AG04450 (cell line): ENCODE measurements at regions not wholly inside any gene's neighbourhood (a gene's known extent, or its start where the extent isn't known, plus 50 kb on each side); places are given as distances from the start of the nearest gene placed in this dataset.
"Not testable (repeated sequence)": the region's sequence is repeated elsewhere in the genome, so short reads cannot be mapped to it uniquely, and the experiment has no call there.

Source experiments
- CTCF ChIA-PET: fragments of 300-600, 350-600 bp; formaldehyde crosslinking; extraction: SDS; loops from one replicate; lab custom pipeline; 2022; ENCODE audit warnings: antibody characterized with exemption, inconsistent platforms; lab: Charles Lee
- POLR2A ChIA-PET: fragments of 350-600 bp; formaldehyde crosslinking; extraction: SDS; loops from one replicate; lab custom pipeline; 2021; ENCODE audit warnings: antibody characterized with exemption, inconsistent platforms; lab: Yijun Ruan, JAX
- DNase-seq: peaks from one replicate; pipeline ENCODE4 v3.0.0-alpha.2; 2011; ENCODE audit warnings: low read depth, low spot score
- H3K27ac ChIP-seq: one replicate; pipeline ENCODE4 v1.5.1; 2012; ENCODE audit warnings: low read depth, low read length, control low read depth
- H3K27me3 ChIP-seq: one replicate; pipeline ENCODE4 v1.6.0; 2012; ENCODE audit warnings: low read length; ENCODE audit not compliant: control insufficient read depth, insufficient read depth
- H3K4me3 ChIP-seq: 2 replicates; pipeline ENCODE4 v1.5.1; 2011; ENCODE audit warnings: mild to moderate bottlenecking, low read depth, low read length, control low read depth
- H3K9me3 ChIP-seq: 2 replicates; pipeline ENCODE4 v1.5.1; 2012; ENCODE audit warnings: low read length; ENCODE audit not compliant: control insufficient read depth, insufficient read depth
- TF ChIP-seq, protein P1 (sequence below): IDR thresholded peaks from 2 replicates; pipeline ENCODE4 v1.5.1; 2011; ENCODE audit warnings: low read depth, low read length, control low read depth, inconsistent platforms

DNA sequence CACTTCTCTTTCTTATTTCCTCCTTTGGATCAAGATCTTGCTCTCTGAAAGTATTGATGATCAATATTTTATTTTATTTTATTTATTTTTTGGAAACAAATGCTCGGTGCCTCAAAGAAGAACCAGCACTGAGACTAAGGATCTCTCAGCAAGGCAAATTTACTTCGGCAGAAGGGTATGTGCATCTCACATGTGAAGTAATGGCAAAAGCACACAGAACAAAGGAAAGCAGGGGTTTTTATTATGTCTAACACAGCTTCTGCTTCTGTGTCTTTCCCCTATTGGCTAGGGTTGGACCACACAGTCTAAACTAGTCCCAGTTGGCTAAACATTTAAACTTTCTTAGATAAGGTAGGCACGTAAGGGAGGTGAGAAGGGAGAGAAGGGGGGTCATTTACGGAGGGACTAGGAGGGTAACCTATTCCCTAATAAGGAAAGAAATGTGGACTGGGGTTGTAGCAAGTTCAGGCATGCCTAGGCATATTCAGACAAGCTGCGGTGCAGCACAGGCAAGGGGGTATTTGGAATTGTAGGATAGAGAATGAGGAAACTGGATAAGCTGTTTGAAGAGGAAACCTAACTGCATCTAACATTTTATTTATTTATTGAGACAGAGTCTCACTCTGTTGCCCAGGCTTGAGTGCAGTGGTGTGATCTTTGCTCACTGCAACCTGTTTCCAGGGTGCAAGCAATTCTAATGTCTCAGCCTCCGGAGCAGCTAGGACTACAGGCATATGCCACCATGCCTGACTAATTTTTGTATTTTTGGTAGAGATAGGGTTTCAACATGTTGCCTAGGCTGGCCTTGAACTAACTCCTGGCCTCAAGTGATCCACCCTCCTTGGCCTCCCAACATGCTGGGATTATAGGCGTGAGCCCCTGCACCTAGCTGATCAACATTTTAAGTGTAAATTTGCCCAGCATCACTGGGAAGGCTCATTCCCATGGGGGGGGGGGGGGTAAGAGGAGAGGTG, 90.0 kb upstream of the EIF5 start:
- TF ChIP-seq, protein P1, sequence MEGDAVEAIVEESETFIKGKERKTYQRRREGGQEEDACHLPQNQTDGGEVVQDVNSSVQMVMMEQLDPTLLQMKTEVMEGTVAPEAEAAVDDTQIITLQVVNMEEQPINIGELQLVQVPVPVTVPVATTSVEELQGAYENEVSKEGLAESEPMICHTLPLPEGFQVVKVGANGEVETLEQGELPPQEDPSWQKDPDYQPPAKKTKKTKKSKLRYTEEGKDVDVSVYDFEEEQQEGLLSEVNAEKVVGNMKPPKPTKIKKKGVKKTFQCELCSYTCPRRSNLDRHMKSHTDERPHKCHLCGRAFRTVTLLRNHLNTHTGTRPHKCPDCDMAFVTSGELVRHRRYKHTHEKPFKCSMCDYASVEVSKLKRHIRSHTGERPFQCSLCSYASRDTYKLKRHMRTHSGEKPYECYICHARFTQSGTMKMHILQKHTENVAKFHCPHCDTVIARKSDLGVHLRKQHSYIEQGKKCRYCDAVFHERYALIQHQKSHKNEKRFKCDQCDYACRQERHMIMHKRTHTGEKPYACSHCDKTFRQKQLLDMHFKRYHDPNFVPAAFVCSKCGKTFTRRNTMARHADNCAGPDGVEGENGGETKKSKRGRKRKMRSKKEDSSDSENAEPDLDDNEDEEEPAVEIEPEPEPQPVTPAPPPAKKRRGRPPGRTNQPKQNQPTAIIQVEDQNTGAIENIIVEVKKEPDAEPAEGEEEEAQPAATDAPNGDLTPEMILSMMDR = no peak
- POLR2A ChIA-PET = interaction anchor here (0.7 kb wide), 1 partner anchor 188 kb away, joined by 10 read pairs; no protein-coding TSS in a partner anchor
- no peak for DNase-seq

DNA sequence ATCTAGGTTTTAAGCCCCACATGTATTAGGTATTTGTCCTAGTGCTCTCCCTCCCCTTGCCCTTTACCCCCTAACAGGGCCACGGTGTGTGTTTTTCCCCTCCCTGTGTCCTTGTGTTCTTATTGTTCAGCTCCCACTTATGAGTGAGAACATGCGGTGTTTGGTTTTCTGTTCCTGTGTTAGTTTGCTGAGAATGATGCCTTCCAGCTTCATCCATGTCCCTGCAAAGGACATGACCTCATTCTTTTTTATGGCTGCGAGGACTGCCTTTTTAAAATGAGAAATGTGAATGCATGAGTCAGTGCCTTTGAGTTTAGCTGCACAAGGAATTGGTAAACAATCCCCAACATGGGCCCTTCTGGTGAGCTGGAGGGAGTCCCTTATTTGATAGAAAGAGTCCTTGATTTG, 88.4 kb upstream of the EIF5 start:
- not testable (repeated sequence) for H3K27ac ChIP-seq, H3K9me3 ChIP-seq, DNase-seq, H3K27me3 ChIP-seq, H3K4me3 ChIP-seq
- CTCF ChIA-PET = interaction anchor here (0.9 to 1.2 kb wide), 2 partner anchors 141 to 171 kb away, joined by 3 read pairs; no protein-coding TSS in a partner anchor
- POLR2A ChIA-PET = interaction anchor here (0.5 kb wide), 1 partner anchor 435 kb away, joined by 7 read pairs; no protein-coding TSS in a partner anchor

More for the DNA sequence above, 90.0 kb upstream of the EIF5 start:
- CTCF ChIA-PET = no interaction called here
- Histone ChIP-seq H3K27ac (no peak overlapping the region), H3K9me3 (peaks cover 12% of the 10 kb centered on the region; the same call in 1 of the 2 replicates), H3K4me3 (no peak overlapping the region), H3K27me3 (peaks cover 5% of the 10 kb centered on the region)

DNA sequence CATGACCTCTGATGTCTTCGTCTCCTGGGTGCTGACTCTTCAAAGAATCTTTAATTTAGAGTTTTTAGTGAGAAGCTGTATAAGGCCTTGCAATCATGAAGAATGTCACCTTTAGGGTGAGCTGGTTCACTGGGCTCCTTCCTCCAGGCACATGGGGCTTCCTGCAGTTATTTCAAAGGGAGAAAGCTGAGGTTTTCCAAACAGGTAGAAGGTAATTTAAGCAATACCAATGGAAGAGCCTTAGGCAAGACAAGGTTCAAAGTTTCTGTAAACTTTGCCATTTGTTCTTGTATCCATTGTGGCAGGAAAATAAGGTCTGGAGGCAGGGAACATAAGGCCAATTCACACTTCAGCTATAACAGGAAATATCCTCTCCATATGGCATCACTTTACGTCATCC, 88.0 kb upstream of the EIF5 start:
- ChIA-PET POLR2A (interaction anchor here (0.5 kb wide), 1 partner anchor 435 kb away, joined by 7 read pairs; no protein-coding TSS in a partner anchor), CTCF (interaction anchor here (0.9 kb wide), 1 partner anchor 171 kb away, joined by 3 read pairs; no protein-coding TSS in a partner anchor)
- TF ChIP-seq, protein P1 = no peak
- Histone ChIP-seq H3K9me3 (no peaks in the 10 kb centered on the region; the same call in 1 of the 2 replicates), H3K27me3 (peaks cover 7% of the 10 kb centered on the region), H3K4me3 (no peak overlapping the region), H3K27ac (no peak overlapping the region)
- no peak for DNase-seq

DNA sequence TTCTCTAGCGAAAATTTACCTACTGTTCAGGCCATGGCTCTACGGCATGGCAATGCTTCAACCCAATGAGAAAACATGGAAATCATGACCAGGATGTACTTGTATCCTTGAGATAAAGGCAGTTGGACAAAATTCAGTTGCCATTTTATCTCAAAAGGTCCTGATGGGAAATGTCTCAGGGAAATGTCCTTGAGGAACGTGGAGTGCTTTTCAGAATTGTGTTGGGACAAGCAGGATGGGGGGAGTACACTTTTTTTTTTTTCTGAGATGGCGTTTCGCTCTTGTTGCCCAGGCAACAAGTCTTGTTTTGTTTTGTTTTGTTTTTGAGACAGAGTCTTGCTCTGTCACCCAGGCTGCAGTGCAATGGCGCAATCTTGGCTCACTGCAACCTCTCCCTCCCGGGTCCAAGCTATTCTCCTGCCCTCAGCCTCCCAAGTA, 86.8 kb upstream of the EIF5 start:
- H3K27me3 ChIP-seq = peaks cover 7% of the 10 kb centered on the region
- ChIA-PET CTCF (no interaction called here), POLR2A (no interaction called here)
- H3K27ac ChIP-seq = no peak overlapping the region
- H3K4me3 ChIP-seq = no peak overlapping the region
- DNase-seq = no peak
- H3K9me3 ChIP-seq = peaks cover 4% of the 10 kb centered on the region; the same call in 1 of the 2 replicates
- TF ChIP-seq, protein P1 = no peak

DNA sequence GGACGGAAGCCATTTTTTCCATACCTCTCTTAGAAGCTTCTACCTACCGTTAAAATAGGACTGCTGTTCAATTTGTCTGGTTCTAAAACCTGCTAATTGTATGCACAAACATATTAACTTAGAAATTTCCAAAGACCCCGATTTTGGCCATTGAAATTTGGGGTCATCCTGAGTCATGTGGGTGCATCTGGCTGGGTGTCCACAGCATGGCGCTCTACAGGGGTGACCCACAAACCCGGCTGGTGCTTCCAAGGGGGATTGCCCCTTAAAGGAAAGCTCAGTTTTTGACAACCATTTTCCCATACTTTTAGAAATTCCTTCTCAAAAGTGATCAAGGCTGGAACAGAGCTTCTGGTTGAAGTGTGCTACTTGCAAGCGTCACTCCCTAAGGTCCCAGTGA, 83.9 kb upstream of the EIF5 start:
- DNase-seq = no peak
- POLR2A ChIA-PET = no interaction called here

More for the DNA sequence above, 83.9 kb upstream of the EIF5 start:
- peaks cover 4% of the 10 kb centered on the region; the same call in 1 of the 2 replicates for H3K9me3 ChIP-seq
- TF ChIP-seq, protein P1 = no peak
- CTCF ChIA-PET = interaction anchor here (1.1 kb wide), 1 partner anchor 31 kb away, joined by 3 read pairs; no protein-coding TSS in a partner anchor
- no peak overlapping the region for H3K4me3 ChIP-seq
- peaks cover 12% of the 10 kb centered on the region for H3K27me3 ChIP-seq
- no peak overlapping the region for H3K27ac ChIP-seq
